GM23338 (cell line): ENCODE measurements at regions not wholly inside any gene's neighbourhood (a gene's known extent, or its start where the extent isn't known, plus 50 kb on each side); places are given as distances from the start of the nearest gene placed in this dataset.
"Not testable (repeated sequence)": the region's sequence is repeated elsewhere in the genome, so short reads cannot be mapped to it uniquely, and the experiment has no call there.

Experiments
- ATAC-seq: fragments of 200-7000 bp; cut with Tn5 transposase; 3 replicates; pipeline ENCODE4 v1.9.1; 2020
- DNase-seq: peaks from one replicate; pipeline ENCODE4 v3.0.0-alpha.2; 2015; ENCODE audit warnings: low spot score
- H2AFZ ChIP-seq: fragments of 200-600 bp; sonication (generic); 2 replicates; pipeline ENCODE4 v1.8.0; 2016; ENCODE audit warnings: antibody characterized with exemption, mild to moderate bottlenecking, moderate library complexity
- H3F3A ChIP-seq: fragments of 200-600 bp; sonication (generic); replicated peaks from 2 replicates; pipeline ENCODE4 v1.8.0; 2017; ENCODE audit warnings: antibody characterized with exemption, mixed run types, low read depth
- H3K27ac ChIP-seq: fragments of 200-600 bp; sonication (generic); 2 replicates; pipeline ENCODE4 v1.6.1; 2016; ENCODE audit warnings: low read depth
- H3K27me3 ChIP-seq: fragments of 200-600 bp; sonication (generic); 2 replicates; pipeline ENCODE4 v1.8.0; 2016; ENCODE audit warnings: mild to moderate bottlenecking, mixed run types, moderate library complexity; ENCODE audit not compliant: insufficient read depth
- H3K36me3 ChIP-seq: fragments of 200-600 bp; sonication (generic); 2 replicates; pipeline ENCODE4 v1.8.0; 2016; ENCODE audit warnings: mild to moderate bottlenecking; ENCODE audit not compliant: insufficient read depth
- H3K4me1 ChIP-seq: fragments of 200-600 bp; sonication (generic); 2 replicates; pipeline ENCODE4 v1.8.0; 2016; ENCODE audit warnings: mild to moderate bottlenecking, moderate library complexity; ENCODE audit not compliant: insufficient read depth
- H3K4me2 ChIP-seq: fragments of 200-600 bp; sonication (generic); 2 replicates; pipeline ENCODE4 v1.7.1; 2017; ENCODE audit warnings: mixed run types
- H3K4me3 ChIP-seq: fragments of 200-600 bp; sonication (generic); 2 replicates; pipeline ENCODE4 v1.6.1; 2016; ENCODE audit warnings: mixed run types
- H3K79me2 ChIP-seq: fragments of 200-600 bp; sonication (generic); replicated peaks from 2 replicates; pipeline ENCODE4 v1.8.0; 2017; ENCODE audit warnings: mild to moderate bottlenecking; ENCODE audit not compliant: insufficient read depth
- H3K9me2 ChIP-seq: fragments of 200-600 bp; sonication (generic); 2 replicates; pipeline ENCODE4 v1.8.0; 2017; ENCODE audit not compliant: insufficient read depth
- H4K20me1 ChIP-seq: fragments of 200-600 bp; sonication (generic); replicated peaks from 2 replicates; pipeline ENCODE4 v1.8.0; 2017; ENCODE audit warnings: mild to moderate bottlenecking; ENCODE audit not compliant: insufficient read depth
- H3K27ac Mint-ChIP-seq: 2 replicates; pipeline ENCODE4 v1.8.0; 2020; ENCODE audit warnings: inconsistent platforms, mild to moderate bottlenecking, moderate library complexity, mixed read lengths
- H3K27me3 Mint-ChIP-seq: 3 replicates; pipeline ENCODE4 v1.8.0; 2022; ENCODE audit warnings: low read depth, mild to moderate bottlenecking, moderate library complexity, mixed read lengths, inconsistent platforms; ENCODE audit not compliant: insufficient read depth, poor library complexity
- H3K36me3 Mint-ChIP-seq: 3 replicates; pipeline ENCODE4 v1.8.0; 2021; ENCODE audit warnings: low read depth, mild to moderate bottlenecking, inconsistent platforms, moderate library complexity, mixed read lengths
- H3K4me1 Mint-ChIP-seq: 3 replicates; pipeline ENCODE4 v1.8.0; 2020; ENCODE audit warnings: mild to moderate bottlenecking, inconsistent platforms, mixed read lengths
- H3K4me3 Mint-ChIP-seq: 3 replicates; pipeline ENCODE4 v1.8.0; 2021; ENCODE audit warnings: moderate library complexity, mild to moderate bottlenecking, inconsistent platforms, mixed read lengths
- H3K9me3 Mint-ChIP-seq: 3 replicates; pipeline ENCODE4 v1.8.0; 2020; ENCODE audit warnings: moderate library complexity, mild to moderate bottlenecking, inconsistent platforms, mixed read lengths
- CREB1 ChIP-seq: fragments of 250-450 bp; sonication (Bioruptor Pico); IDR thresholded peaks from 2 replicates; pipeline ENCODE4 v1.5.0; 2020; ENCODE audit warnings: low read depth, mild to moderate bottlenecking, moderate library complexity
- CTCF ChIP-seq, 2 experiments: fragments of 200-600 bp in 1 of 2; sonication (generic) in 1 of 2; conservative IDR thresholded peaks; 2 replicates each; pipeline versions ENCODE4 v1.5.1 to v1.6.1; 2016 to 2017; ENCODE audit warnings: antibody characterized with exemption in 2 of 2, low read depth in 2 of 2, mild to moderate bottlenecking in 2 of 2, moderate library complexity in 1 of 2
- EZH2 ChIP-seq: fragments of 200-600 bp; sonication (generic); IDR thresholded peaks from one replicate; pipeline ENCODE4 v1.8.0; 2017; ENCODE audit warnings: antibody characterized with exemption, mild to moderate bottlenecking, low read depth; ENCODE audit not compliant: unreplicated experiment
- JUNB ChIP-seq: IDR thresholded peaks from one replicate; pipeline ENCODE4 v1.6.1; 2016; ENCODE audit warnings: antibody characterized with exemption; ENCODE audit not compliant: unreplicated experiment
- NANOG ChIP-seq: IDR thresholded peaks from 2 replicates; pipeline ENCODE4 v1.6.1; 2016; ENCODE audit warnings: antibody characterized with exemption, borderline replicate concordance
- POLR2AphosphoS5 ChIP-seq: IDR thresholded peaks from 2 replicates; pipeline ENCODE4 v1.6.1; 2016; ENCODE audit warnings: antibody characterized with exemption, low read depth
- ZNF114 ChIP-seq: fragments of 250-450 bp; sonication (Bioruptor Pico); IDR thresholded peaks from 2 replicates; pipeline ENCODE4 v1.5.0; 2020; ENCODE audit warnings: mild to moderate bottlenecking, moderate library complexity
- ZNF331 ChIP-seq: fragments of 250-450 bp; sonication (Bioruptor Pico); IDR thresholded peaks from 2 replicates; pipeline ENCODE4 v1.5.0; 2020; ENCODE audit warnings: low read depth, mild to moderate bottlenecking, moderate library complexity
- ZNF462 ChIP-seq: fragments of 250-450 bp; sonication (Bioruptor Pico); IDR thresholded peaks from 2 replicates; pipeline ENCODE4 v1.5.0; 2020; ENCODE audit warnings: mild to moderate bottlenecking, moderate library complexity

- H3K4me1 ChIP-seq, result no peaks in the 10 kb centered on the region; the same call in 1 of the 2 replicates
- peaks cover 5% of the 10 kb centered on the region; the same call in 1 of the 3 replicates for H3K36me3 Mint-ChIP-seq
- DNase-seq (no peak), ATAC-seq (no peak)
- peaks cover 14% of the 10 kb centered on the region; the same call in 1 of the 2 replicates for H3K9me2 ChIP-seq
- H3K27ac ChIP-seq, result no peak overlapping the region
- H3K27ac Mint-ChIP-seq, result no peak overlapping the region
- peaks cover 8% of the 10 kb centered on the region; the same call in 2 of the 3 replicates for H3K9me3 Mint-ChIP-seq
- H2AFZ ChIP-seq, result no peak overlapping the region
- peaks cover 5% of the 10 kb centered on the region for H3K4me1 Mint-ChIP-seq
- no peaks in the 10 kb centered on the region for H3K27me3 ChIP-seq
- TF ChIP-seq CTCF (conservative IDR thresholded peaks at IDR 0.05; ENCODE audit: low read depth in 2 of 2) (no peak), NANOG (no peak), ZNF331 (CRISPR knock-in tag) (no peak), POLR2AphosphoS5 (no peak), EZH2 (no peak), CREB1 (CRISPR knock-in tag) (no peak), ZNF462 (CRISPR knock-in tag) (no peak), ZNF114 (CRISPR knock-in tag) (no peak), JUNB (no peak)
- H3K4me3 Mint-ChIP-seq, result no peak overlapping the region
- no peaks in the 10 kb centered on the region for H4K20me1 ChIP-seq
- no peak overlapping the region for H3K4me2 ChIP-seq
- no peaks in the 10 kb centered on the region for H3F3A ChIP-seq
- no peaks in the 10 kb centered on the region for H3K36me3 ChIP-seq
- no peaks in the 10 kb centered on the region for H3K79me2 ChIP-seq
- no peaks in the 10 kb centered on the region for H3K27me3 Mint-ChIP-seq
- no peak overlapping the region for H3K4me3 ChIP-seq
These were observed 122.1 kb upstream of the RMDN2 start for GRCh38 chr2:37802899-37803379.

- peaks cover 13% of the 10 kb centered on the region; the same call in 2 of the 3 replicates for H3K9me3 Mint-ChIP-seq
- not testable (repeated sequence) for H3K9me2 ChIP-seq, ATAC-seq, DNase-seq, H3K4me3 ChIP-seq, H3K27ac Mint-ChIP-seq, H2AFZ ChIP-seq, H3K36me3 Mint-ChIP-seq, H3K4me1 ChIP-seq, H3K27ac ChIP-seq, H3K79me2 ChIP-seq, H3K4me3 Mint-ChIP-seq, H3K4me1 Mint-ChIP-seq, H3K36me3 ChIP-seq, H3F3A ChIP-seq, H3K4me2 ChIP-seq, H3K27me3 Mint-ChIP-seq, H4K20me1 ChIP-seq, H3K27me3 ChIP-seq
These were observed 119.1 kb upstream of the RMDN2 start for GRCh38 chr2:37806004-37806403.
